ENCODE measurements at regions not wholly inside any gene's neighbourhood (a gene's known extent, or its start where the extent isn't known, plus 50 kb on each side); places are given as distances from the start of the nearest gene placed in this dataset.

DNA sequence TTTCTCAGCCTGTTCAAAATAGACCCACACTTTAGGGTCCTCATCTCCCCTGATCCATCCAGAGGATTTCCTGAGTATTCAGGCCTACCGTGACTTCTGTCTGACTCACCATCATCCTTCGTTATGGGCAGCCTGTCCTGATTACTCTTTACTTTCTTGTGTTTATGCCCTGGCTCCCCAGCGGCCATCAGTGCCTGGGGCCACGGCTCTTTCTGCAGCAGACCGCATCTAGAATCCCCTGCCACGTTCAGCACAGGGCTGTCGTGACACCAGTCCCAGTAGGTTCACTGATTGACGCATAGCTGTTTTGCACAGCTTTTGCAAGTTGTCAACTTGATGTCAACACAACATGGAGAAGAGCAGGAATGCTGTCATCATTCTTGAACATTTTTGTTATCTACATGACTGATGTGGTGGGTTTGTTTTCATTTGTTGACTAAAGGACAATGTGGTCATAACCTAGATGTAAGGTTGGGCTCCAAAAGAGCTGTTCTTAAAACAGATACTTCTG, 225.6 kb downstream of the HAUS1 start:
- peaks cover 21% of the 10 kb centered on the region for H3K27me3 Mint-ChIP-seq (ENCODE audit: low read depth)
- CTCF ChIA-PET = no interaction called here
- DNase-seq (ENCODE audit: low spot score) = no peak
- H3K27ac Mint-ChIP-seq = no peak overlapping the region
- POLR2A ChIA-PET = interaction anchor here (0.7 kb wide), 1 partner anchor 36 kb away, joined by 5 read pairs; no protein-coding TSS in a partner anchor
- H3K36me3 Mint-ChIP-seq = no peaks in the 10 kb centered on the region
- no peaks in the 10 kb centered on the region for H3K9me3 Mint-ChIP-seq
- TF ChIP-seq KAT7 (CRISPR knock-in tag; IDR thresholded peaks at IDR 0.05; ENCODE audit: borderline replicate concordance) (no peak), PREB (CRISPR knock-in tag; IDR thresholded peaks at IDR 0.05; ENCODE audit: borderline replicate concordance) (no peak), ATF1 (CRISPR knock-in tag; IDR thresholded peaks at IDR 0.05) (no peak), ZNF232 (CRISPR knock-in tag; IDR thresholded peaks at IDR 0.05) (no peak), EMX1 (CRISPR knock-in tag; IDR thresholded peaks at IDR 0.05) (no peak), SOX15 (CRISPR knock-in tag; IDR thresholded peaks at IDR 0.05) (no peak), ZNF138 (CRISPR knock-in tag; conservative IDR thresholded peaks at IDR 0.05) (no peak), ZNF121 (CRISPR knock-in tag; IDR thresholded peaks at IDR 0.05) (no peak), ZNF423 (CRISPR knock-in tag; IDR thresholded peaks at IDR 0.05) (no peak), ZNF416 (CRISPR knock-in tag; IDR thresholded peaks at IDR 0.05) (no peak), SMAD3 (CRISPR knock-in tag; IDR thresholded peaks at IDR 0.05; ENCODE audit: borderline replicate concordance) (no peak), ZBTB21 (CRISPR knock-in tag; IDR thresholded peaks at IDR 0.05; ENCODE audit: borderline replicate concordance) (no peak), CREB1 (CRISPR knock-in tag; IDR thresholded peaks at IDR 0.05) (no peak), CBFB (CRISPR knock-in tag; IDR thresholded peaks at IDR 0.05; ENCODE audit: low read depth) (no peak)
- TF ChIP-seq, protein P1, sequence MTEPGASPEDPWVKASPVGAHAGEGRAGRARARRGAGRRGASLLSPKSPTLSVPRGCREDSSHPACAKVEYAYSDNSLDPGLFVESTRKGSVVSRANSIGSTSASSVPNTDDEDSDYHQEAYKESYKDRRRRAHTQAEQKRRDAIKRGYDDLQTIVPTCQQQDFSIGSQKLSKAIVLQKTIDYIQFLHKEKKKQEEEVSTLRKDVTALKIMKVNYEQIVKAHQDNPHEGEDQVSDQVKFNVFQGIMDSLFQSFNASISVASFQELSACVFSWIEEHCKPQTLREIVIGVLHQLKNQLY (CRISPR knock-in tag; IDR thresholded peaks at IDR 0.05) = no peak
- TF ChIP-seq, protein P2, sequence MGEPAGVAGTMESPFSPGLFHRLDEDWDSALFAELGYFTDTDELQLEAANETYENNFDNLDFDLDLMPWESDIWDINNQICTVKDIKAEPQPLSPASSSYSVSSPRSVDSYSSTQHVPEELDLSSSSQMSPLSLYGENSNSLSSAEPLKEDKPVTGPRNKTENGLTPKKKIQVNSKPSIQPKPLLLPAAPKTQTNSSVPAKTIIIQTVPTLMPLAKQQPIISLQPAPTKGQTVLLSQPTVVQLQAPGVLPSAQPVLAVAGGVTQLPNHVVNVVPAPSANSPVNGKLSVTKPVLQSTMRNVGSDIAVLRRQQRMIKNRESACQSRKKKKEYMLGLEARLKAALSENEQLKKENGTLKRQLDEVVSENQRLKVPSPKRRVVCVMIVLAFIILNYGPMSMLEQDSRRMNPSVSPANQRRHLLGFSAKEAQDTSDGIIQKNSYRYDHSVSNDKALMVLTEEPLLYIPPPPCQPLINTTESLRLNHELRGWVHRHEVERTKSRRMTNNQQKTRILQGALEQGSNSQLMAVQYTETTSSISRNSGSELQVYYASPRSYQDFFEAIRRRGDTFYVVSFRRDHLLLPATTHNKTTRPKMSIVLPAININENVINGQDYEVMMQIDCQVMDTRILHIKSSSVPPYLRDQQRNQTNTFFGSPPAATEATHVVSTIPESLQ (CRISPR knock-in tag; IDR thresholded peaks at IDR 0.05) = no peak
- TF ChIP-seq, protein P3, sequence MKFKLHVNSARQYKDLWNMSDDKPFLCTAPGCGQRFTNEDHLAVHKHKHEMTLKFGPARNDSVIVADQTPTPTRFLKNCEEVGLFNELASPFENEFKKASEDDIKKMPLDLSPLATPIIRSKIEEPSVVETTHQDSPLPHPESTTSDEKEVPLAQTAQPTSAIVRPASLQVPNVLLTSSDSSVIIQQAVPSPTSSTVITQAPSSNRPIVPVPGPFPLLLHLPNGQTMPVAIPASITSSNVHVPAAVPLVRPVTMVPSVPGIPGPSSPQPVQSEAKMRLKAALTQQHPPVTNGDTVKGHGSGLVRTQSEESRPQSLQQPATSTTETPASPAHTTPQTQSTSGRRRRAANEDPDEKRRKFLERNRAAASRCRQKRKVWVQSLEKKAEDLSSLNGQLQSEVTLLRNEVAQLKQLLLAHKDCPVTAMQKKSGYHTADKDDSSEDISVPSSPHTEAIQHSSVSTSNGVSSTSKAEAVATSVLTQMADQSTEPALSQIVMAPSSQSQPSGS (CRISPR knock-in tag; IDR thresholded peaks at IDR 0.05; ENCODE audit: borderline replicate concordance, low read depth) = no peak
- TF ChIP-seq, protein P4, sequence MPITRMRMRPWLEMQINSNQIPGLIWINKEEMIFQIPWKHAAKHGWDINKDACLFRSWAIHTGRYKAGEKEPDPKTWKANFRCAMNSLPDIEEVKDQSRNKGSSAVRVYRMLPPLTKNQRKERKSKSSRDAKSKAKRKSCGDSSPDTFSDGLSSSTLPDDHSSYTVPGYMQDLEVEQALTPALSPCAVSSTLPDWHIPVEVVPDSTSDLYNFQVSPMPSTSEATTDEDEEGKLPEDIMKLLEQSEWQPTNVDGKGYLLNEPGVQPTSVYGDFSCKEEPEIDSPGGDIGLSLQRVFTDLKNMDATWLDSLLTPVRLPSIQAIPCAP (CRISPR knock-in tag; IDR thresholded peaks at IDR 0.05) = no peak
- ATAC-seq = no peak
- no peak overlapping the region for H3K4me3 Mint-ChIP-seq
- peaks cover 13% of the 10 kb centered on the region for H3K4me1 Mint-ChIP-seq

DNA sequence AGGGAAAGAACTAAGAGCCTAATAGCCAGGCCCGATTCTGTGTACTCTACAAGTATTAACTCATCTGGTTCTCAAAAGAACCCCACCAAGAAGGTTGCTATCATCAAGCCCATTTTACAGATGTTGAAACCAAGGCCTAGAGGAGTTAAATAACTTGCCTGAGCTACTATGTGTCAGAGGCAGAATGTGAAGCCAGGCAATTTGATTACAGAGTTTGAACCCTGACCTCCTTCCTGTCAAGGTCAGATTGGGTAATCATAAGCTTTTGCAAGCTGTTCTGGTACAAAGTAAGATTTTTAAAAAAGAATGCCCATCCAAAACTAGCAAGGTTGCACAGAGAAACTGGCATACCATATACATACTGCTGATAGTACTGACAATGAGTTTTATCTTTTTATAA, 227.1 kb downstream of the HAUS1 start:
- POLR2A ChIA-PET = no interaction called here
- Mint-ChIP-seq H3K27ac (no peak overlapping the region), H3K9me3 (no peaks in the 10 kb centered on the region), H3K4me3 (no peak overlapping the region), H3K4me1 (peaks cover 20% of the 10 kb centered on the region), H3K27me3 (ENCODE audit: low read depth) (peaks cover 23% of the 10 kb centered on the region), H3K36me3 (no peaks in the 10 kb centered on the region)
- CTCF ChIA-PET = interaction anchor here (0.7 kb wide), 1 partner anchor 38 kb away, joined by 3 read pairs; no protein-coding TSS in a partner anchor
- TF ChIP-seq, protein P2 (CRISPR knock-in tag; IDR thresholded peaks at IDR 0.05) = no peak
- TF ChIP-seq ZNF425 (CRISPR knock-in tag; conservative IDR thresholded peaks at IDR 0.05) (no peak), ZMAT4 (CRISPR knock-in tag; IDR thresholded peaks at IDR 0.05) (no peak), TEAD4 (CRISPR knock-in tag; IDR thresholded peaks at IDR 0.05) (no peak), JAZF1 (CRISPR knock-in tag; IDR thresholded peaks at IDR 0.05) (no peak), FOXP1 (CRISPR knock-in tag; IDR thresholded peaks at IDR 0.05; ENCODE audit: borderline replicate concordance) (no peak), ZSCAN18 (CRISPR knock-in tag; IDR thresholded peaks at IDR 0.05) (no peak)
- DNase-seq (ENCODE audit: low spot score) (no peak), ATAC-seq (no peak)
